HG03060 (cell line): ENCODE measurements at regions not wholly inside any gene's neighbourhood (a gene's known extent, or its start where the extent isn't known, plus 50 kb on each side); places are given as distances from the start of the nearest gene placed in this dataset.
"Not testable (repeated sequence)": the region's sequence is repeated elsewhere in the genome, so short reads cannot be mapped to it uniquely, and the experiment has no call there.

Experiments used
- ATAC-seq: cut with Tn5 transposase; IDR thresholded peaks from one replicate; pipeline ENCODE4 v1.9.1; 2021; ENCODE audit warnings: low read depth, moderate number of reproducible peaks; ENCODE audit not compliant: unreplicated experiment

DNA sequence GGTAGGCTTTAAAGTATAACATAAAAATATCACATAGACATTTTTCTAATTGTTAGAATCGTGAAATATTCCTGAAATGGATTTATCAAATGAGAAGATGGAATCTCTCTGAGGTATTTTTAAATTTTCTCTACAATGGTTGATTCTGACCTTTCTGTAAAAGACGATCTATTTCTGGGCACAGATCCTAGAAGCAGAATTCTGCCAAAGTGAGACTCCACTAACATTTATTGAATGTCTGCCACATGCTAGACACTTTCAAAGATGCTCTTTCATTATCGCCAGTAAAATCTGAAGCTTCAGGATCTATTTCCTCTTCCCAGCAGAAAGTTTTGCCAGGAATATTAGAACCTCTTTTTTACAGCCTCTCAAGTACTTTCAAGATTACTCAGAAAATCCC, 64.1 kb upstream of the TMEM45B start:
- ATAC-seq = no peak

DNA sequence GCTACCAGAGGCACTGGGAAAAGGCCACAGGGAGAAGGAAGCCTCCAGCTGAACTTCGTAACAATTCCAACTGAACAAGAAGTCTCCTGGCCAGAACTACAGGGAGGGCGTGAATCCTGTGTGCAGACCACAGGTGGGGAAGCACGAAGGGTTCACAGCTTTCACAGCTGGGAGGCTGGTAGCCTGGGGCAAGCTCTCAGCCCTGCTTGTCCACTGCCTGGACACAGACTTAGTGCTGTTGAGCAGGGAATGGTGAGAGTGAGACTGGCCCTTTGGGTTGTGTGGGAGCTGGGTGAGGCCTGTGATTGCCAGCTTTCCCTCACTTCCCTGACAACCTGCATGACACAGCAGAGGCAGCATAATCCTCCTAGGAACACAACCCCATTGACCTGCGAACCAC, 52.1 kb upstream of the TMEM45B start:
- ATAC-seq = not testable (repeated sequence)

DNA sequence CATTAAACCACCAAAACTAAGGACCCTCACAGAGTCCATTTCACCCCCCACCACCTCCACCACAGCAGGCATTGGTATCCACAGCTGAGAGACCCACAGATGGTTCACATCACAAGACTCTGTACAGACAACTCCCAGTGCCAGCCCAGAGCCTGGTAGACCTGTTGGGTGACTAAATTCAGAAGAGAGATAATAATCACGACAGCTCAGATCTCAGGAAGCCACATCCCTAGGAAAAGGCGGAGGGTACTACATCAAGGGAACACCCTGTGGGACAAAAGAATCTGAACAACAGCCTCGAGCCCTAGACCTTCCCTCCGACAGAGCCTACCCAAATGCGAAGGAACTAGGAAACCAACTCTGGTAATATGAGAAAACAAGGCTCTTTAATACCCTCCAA, 51.4 kb upstream of the TMEM45B start:
- not testable (repeated sequence) for ATAC-seq
